GM18517 (cell line): ENCODE measurements at regions not wholly inside any gene's neighbourhood (a gene's known extent, or its start where the extent isn't known, plus 50 kb on each side); places are given as distances from the start of the nearest gene placed in this dataset.
"Not testable (repeated sequence)": the region's sequence is repeated elsewhere in the genome, so short reads cannot be mapped to it uniquely, and the experiment has no call there.

Source experiments
- ATAC-seq: cut with Tn5 transposase; IDR thresholded peaks from one replicate; pipeline ENCODE4 v1.9.1; 2021; ENCODE audit warnings: mild to moderate bottlenecking, moderate library complexity; ENCODE audit not compliant: unreplicated experiment

DNA sequence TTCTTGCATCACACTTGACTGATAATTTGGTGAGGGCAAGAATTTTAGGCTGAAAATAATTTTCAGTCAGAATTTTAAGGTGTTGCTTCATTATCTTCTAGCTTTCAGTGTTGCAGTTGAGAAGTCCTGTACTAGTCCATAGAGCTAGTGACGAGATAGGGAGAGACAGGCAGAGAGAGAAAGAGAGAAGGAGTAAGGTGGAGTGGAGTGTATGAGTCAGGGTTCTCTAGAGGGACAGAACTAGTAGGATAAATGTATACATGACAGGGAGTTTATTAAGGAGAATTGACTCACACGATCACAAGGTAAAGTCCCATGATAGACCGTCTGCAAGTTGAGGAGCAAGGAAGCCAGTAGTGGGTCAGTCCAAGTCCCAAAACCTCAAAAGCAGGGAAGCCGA lies 127.2 kb downstream of the UTP18 start:
- no peak for ATAC-seq

DNA sequence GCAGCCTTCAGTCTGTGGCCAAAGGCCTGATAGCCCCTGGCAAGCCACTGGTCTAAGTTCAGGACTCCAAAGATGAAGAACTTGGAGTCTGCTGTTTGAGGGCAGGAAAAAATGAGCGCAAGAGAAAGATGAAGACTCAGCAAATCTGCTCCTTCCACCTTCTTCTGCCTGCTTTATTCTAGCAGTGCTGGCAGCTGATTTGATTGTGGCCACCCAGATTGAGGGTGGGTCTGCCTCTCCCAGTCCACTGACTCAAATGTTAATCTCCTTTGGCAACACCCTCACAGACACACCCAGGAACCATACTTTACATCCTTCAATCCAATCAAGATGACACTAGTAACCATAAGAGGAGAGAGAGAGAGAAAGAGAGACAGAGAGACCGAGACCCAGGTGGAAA lies 127.6 kb downstream of the UTP18 start:
- no peak for ATAC-seq

GRCh38 chr17:51389875-51390274 lies 129.5 kb downstream of the UTP18 start:
- no peak for ATAC-seq

DNA sequence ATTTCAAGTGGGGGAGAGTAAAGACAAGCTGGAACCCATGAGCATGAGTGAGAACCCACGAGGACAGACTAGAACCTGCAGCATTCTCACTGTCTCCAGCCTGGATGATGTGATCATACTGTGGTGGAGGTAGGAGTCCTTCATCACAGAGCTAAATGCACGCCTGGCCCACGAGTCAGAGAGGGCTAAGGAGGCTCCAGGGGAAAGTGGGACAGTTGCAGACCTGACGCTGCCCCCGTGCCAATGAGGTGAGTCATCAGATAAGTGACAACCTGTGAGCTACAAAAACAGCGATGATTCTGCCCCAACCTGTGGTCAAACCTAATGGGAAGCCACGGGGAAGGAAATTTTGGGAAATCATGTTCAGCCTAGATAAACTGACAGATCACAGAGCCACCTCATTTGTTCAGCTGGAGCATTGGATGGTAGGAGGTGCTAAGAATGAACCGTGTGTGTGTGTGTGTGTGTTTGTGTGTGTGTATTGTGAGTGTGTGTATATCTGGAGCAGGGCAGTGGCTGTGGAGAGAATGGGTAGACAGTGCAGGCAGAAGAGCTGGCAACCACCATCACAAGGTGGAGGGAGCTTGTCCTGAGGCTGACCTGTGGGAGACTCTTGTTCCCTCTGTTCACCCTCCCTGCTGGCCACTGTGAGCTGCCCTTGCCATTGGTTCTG lies 131.8 kb downstream of the UTP18 start:
- ATAC-seq = no peak

- no peak for ATAC-seq
These were observed 135.3 kb downstream of the UTP18 start for GRCh38 chr17:51395621-51396020.

- ATAC-seq = no peak
These were observed 137.2 kb downstream of the UTP18 start for GRCh38 chr17:51397361-51398127.

- no peak for ATAC-seq
These were observed 137.8 kb downstream of the UTP18 start for GRCh38 chr17:51398128-51398525.

- ATAC-seq = no peak
These were observed 138.3 kb downstream of the UTP18 start for GRCh38 chr17:51398687-51399086.

GRCh38 chr17:51401279-51401678 lies 140.9 kb downstream of the UTP18 start:
- ATAC-seq = no peak

- no peak for ATAC-seq
These were observed 142.6 kb downstream of the UTP18 start for GRCh38 chr17:51402899-51403298.

DNA sequence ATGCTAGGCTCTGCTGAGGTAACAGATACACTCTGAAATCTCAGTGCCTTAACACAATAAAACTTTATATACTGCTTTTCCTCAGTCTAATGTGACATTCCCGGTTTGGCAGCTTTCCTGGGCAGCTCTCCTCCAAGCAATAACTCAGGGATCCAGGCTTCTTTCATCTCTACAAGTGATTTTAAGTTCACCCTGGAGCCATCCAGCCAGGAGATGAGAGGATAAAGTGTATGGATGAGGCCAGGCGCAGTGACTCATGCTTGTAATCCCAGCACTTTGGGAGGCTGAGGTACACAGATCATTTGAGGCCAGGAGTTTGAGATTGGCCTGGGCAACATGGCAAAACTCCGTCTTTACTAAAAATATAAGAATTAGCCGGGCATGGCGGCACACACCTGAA lies 147.2 kb downstream of the UTP18 start:
- no peak for ATAC-seq

DNA sequence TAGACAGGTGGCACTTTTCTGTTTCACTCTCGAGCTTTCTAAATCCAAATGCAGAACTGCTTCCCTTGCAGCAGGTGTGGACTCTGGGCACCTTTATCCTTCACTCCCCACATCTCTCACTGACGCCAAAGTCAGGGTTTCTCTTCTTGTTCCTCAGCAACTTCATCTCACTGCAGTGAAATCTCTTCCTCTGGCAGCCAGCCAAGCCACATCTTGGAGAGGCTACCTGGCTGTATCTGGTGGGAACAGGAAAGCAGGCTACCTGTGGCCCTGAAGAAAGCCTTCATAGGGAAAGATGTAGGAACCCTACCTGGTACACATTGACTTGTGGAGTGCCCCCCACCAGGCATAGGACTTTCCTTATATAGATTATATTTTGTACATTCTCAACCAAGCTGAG lies 159.1 kb downstream of the UTP18 start:
- ATAC-seq = no peak

DNA sequence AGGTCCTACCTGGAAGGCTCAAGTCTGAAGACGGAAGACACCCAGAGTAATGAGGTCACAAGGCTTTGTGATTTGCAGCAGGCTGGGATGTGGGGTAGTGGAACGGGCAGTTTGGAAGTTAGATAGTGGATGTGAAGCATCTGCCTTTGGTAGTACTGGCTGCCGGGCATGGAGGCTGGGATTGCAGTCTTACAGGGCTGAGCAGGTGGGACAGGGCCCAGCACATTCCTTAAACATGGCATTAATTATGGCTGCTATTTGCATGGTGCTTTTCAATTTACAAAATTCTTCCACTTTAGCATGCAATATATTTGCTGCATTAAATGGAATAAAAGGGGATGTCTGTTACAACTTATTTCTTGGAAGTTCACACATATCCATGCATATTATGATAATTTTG lies 161.2 kb downstream of the UTP18 start:
- no peak for ATAC-seq

GRCh38 chr17:51422634-51423033 lies 162.3 kb downstream of the UTP18 start:
- no peak for ATAC-seq

- no peak for ATAC-seq
These were observed 163.2 kb downstream of the UTP18 start for GRCh38 chr17:51423421-51424160.

- no peak for ATAC-seq
These were observed 165.4 kb downstream of the UTP18 start for GRCh38 chr17:51425773-51426172.

- ATAC-seq = no peak
These were observed 167.0 kb downstream of the UTP18 start for GRCh38 chr17:51427323-51427811.

- peak; percentile 52 for ATAC-seq
These were observed 167.5 kb downstream of the UTP18 start for GRCh38 chr17:51427856-51428255.

DNA sequence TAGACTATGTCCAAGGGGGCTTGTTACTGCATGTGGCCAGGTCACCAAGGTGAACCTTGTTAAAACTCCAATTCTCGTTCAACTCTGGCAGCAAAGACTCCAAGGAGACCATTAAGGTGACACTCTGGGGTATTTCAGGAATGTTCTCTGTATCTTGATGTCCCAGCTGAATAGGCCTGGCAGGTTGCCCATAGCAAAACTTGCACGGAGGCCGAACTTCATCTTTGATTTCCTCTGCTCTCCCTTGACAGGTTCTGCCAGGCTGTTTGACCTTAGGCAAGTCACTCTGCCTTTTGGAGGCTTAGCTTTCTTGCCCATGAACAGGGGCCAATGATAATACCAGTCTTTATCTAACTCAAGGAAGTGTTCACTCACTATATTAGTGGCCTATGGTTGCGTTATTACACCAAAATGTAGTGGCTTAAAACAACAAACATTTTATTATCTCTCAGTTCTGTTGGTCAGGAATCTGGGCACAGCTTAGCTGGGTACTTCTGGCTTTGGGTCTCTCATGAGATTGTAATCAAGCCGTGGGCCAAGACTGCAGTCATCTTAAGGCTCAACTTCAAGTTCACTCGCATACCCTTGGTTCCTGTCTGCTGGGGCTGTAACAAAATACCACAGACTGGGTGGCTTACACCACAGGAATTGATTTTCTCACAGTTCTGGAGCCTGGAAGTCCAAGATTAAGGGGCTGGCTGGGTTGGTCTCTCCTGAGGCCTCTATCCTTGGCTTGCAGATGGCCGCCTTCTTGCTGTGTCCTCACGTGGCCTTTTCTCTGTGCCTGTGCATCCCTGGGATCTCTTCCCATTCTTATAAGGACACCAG lies 168.5 kb downstream of the UTP18 start:
- ATAC-seq = no peak

GRCh38 chr17:51429938-51430337 lies 169.6 kb downstream of the UTP18 start:
- ATAC-seq = not testable (repeated sequence)

DNA sequence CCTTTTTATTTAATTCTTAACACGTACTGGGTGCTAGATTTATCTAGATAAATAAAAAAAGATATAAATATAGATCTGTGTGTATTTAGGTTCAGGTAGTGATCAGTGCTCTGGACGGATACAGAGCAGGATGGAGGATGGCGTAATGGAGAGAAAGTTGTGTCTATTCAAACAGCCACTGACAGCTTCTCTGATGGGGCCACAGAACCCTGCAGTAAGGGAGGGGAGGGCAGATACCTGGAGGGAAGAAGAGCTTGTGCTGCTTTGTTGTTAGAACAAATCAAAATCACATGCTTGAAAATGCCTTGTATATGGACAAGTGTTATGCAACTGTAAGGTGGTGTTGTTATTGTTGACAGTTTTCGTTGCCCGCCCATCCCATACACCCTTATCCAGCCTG lies 170.2 kb downstream of the UTP18 start:
- no peak for ATAC-seq
